ENCODE measurements at regions not wholly inside any gene's neighbourhood (a gene's known extent, or its start where the extent isn't known, plus 50 kb on each side); places are given as distances from the start of the nearest gene placed in this dataset.

GRCh38 chr4:176569301-176569700 lies 223.4 kb downstream of the VEGFC start:
- TF ChIP-seq CTCF (IDR thresholded peaks at IDR 0.05) (no peak), POLR2A (IDR thresholded peaks at IDR 0.05) (no peak)
